ENCODE measurements at regions not wholly inside any gene's neighbourhood (a gene's known extent, or its start where the extent isn't known, plus 50 kb on each side); places are given as distances from the start of the nearest gene placed in this dataset.

DNA sequence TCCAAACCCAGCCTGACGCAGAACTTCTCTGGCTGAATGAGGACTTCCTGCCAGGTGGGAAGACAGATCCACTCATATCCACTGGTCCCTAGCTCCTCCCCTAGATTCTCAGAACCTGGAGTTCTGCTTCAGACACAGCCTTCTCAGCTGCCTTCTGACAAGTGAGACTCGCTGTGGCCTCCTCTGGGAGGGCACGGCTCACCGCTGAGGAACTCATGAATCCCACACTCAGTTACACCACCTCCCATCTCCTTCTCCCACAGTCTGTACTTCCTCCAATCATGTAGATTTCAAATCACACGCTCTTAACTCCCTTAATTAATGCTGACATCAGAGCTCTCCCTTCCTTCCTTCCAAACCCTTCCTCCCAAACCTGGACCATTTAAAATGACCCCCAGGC, 86.4 kb upstream of the TMEM45B start:
- TF ChIP-seq, protein P1, sequence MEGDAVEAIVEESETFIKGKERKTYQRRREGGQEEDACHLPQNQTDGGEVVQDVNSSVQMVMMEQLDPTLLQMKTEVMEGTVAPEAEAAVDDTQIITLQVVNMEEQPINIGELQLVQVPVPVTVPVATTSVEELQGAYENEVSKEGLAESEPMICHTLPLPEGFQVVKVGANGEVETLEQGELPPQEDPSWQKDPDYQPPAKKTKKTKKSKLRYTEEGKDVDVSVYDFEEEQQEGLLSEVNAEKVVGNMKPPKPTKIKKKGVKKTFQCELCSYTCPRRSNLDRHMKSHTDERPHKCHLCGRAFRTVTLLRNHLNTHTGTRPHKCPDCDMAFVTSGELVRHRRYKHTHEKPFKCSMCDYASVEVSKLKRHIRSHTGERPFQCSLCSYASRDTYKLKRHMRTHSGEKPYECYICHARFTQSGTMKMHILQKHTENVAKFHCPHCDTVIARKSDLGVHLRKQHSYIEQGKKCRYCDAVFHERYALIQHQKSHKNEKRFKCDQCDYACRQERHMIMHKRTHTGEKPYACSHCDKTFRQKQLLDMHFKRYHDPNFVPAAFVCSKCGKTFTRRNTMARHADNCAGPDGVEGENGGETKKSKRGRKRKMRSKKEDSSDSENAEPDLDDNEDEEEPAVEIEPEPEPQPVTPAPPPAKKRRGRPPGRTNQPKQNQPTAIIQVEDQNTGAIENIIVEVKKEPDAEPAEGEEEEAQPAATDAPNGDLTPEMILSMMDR (IDR thresholded peaks at IDR 0.05; ENCODE audit: control extremely low read depth, extremely low read depth): no peak
- 62 to 83% methylated on average over 5 of the region's 5 CpGs for WGBS, 2 donors

DNA sequence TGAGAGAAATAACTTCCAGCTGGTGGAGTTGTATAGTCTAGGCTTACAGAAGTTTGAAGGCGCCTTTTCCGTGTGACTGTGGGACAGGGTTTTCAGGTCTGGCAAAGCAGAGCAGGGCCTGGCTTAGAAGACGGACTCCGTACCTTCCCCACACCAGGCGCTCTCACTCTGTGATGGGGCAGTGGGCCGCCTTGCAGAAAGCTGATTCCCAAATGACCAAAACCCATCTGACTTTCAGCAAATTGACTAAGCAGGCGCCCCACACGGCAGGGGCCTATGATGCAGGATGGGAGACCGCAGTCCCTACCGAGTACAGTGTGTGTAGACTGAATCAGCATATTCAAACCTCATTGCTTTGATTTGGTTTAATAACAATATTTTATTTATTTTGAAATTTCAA, 85.8 kb upstream of the TMEM45B start:
- 93 to 94% methylated on average over 10 of the region's 10 CpGs for WGBS, 2 donors
- no peaks in the 10 kb centered on the region for H3K36me3 ChIP-seq (ENCODE audit: control insufficient read depth in 4 of 4, insufficient read depth in 4 of 4, low read length in 4 of 4)

More for the DNA sequence above, 86.4 kb upstream of the TMEM45B start:
- Histone ChIP-seq H3K27ac (ENCODE audit: low read depth in 1 of 2, low read length in 1 of 2) (no peak overlapping the region), H3K9ac (ENCODE audit: insufficient read depth in 1 of 2, low read length in 2 of 2) (no peak overlapping the region), H3K27me3 (ENCODE audit: control insufficient read depth in 3 of 3, insufficient read depth in 3 of 3, low read length in 2 of 3) (no peaks in the 10 kb centered on the region), H3K4me1 (ENCODE audit: control insufficient read depth in 5 of 5, insufficient read depth in 5 of 5, low read length in 5 of 5) (peaks cover 0 to 8% (median 0%) of the 10 kb centered on the region in 5 donors), H3K4me3 (no peak overlapping the region), H3K9me3 (ENCODE audit: control insufficient read depth in 4 of 4, insufficient read depth in 3 of 4, low read length in 3 of 4) (no peaks in the 10 kb centered on the region), H3K36me3 (ENCODE audit: control insufficient read depth in 4 of 4, insufficient read depth in 4 of 4, low read length in 4 of 4) (no peaks in the 10 kb centered on the region)
- ATAC-seq (ENCODE audit: insufficient read depth, low FRiP score): no peak
- no peak for DNase-seq

DNA sequence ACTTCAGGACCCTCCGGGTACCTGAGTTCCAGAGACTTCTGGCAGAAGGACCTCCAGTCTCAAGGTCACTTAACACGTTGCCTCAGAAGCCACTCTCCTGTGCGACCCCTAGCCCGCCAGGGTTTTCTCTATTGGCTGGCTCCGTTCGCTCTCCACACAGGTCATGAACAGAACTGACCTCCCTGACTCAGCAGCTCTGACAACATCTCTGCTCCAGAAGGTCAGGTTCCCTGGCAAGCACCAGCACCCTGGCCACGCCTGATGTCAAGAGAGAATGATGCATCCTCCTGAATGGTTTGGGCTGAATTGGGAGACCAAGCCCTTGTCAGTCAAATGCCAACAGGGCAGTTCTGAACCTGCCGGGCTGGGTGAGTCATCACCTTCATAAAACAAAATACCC, 84.3 kb upstream of the TMEM45B start:
- Histone ChIP-seq H3K4me3 (no peak overlapping the region), H3K27ac (ENCODE audit: low read depth in 1 of 2, low read length in 1 of 2) (no peak overlapping the region), H3K27me3 (ENCODE audit: control insufficient read depth in 3 of 3, insufficient read depth in 3 of 3, low read length in 2 of 3) (no peaks in the 10 kb centered on the region), H3K9me3 (ENCODE audit: control insufficient read depth in 4 of 4, insufficient read depth in 3 of 4, low read length in 3 of 4) (no peaks in the 10 kb centered on the region), H3K4me1 (ENCODE audit: control insufficient read depth in 5 of 5, insufficient read depth in 5 of 5, low read length in 5 of 5) (peaks cover 0 to 8% (median 0%) of the 10 kb centered on the region in 5 donors), H3K9ac (ENCODE audit: insufficient read depth in 1 of 2, low read length in 2 of 2) (no peak overlapping the region), H3K36me3 (ENCODE audit: control insufficient read depth in 4 of 4, insufficient read depth in 4 of 4, low read length in 4 of 4) (no peaks in the 10 kb centered on the region)
- DNase-seq (no peak), ATAC-seq (ENCODE audit: insufficient read depth, low FRiP score) (no peak)
- TF ChIP-seq, protein P1 (IDR thresholded peaks at IDR 0.05; ENCODE audit: control extremely low read depth, extremely low read depth): no peak
- WGBS, 2 donors: 71 to 77% methylated on average over 8 of the region's 8 CpGs

More for the DNA sequence above, 85.8 kb upstream of the TMEM45B start:
- H3K9me3 ChIP-seq (ENCODE audit: control insufficient read depth in 4 of 4, insufficient read depth in 3 of 4, low read length in 3 of 4): no peaks in the 10 kb centered on the region
- TF ChIP-seq, protein P1 (IDR thresholded peaks at IDR 0.05; ENCODE audit: control extremely low read depth, extremely low read depth): no peak
- H3K27ac ChIP-seq (ENCODE audit: low read depth in 1 of 2, low read length in 1 of 2): no peak overlapping the region
- ATAC-seq (ENCODE audit: insufficient read depth, low FRiP score) (no peak), DNase-seq (no peak)
- H3K4me1 ChIP-seq (ENCODE audit: control insufficient read depth in 5 of 5, insufficient read depth in 5 of 5, low read length in 5 of 5): peaks cover 0 to 8% (median 0%) of the 10 kb centered on the region in 5 donors
- H3K27me3 ChIP-seq (ENCODE audit: control insufficient read depth in 3 of 3, insufficient read depth in 3 of 3, low read length in 2 of 3): no peaks in the 10 kb centered on the region
- no peak overlapping the region for H3K4me3 ChIP-seq
- H3K9ac ChIP-seq (ENCODE audit: insufficient read depth in 1 of 2, low read length in 2 of 2): no peak overlapping the region

DNA sequence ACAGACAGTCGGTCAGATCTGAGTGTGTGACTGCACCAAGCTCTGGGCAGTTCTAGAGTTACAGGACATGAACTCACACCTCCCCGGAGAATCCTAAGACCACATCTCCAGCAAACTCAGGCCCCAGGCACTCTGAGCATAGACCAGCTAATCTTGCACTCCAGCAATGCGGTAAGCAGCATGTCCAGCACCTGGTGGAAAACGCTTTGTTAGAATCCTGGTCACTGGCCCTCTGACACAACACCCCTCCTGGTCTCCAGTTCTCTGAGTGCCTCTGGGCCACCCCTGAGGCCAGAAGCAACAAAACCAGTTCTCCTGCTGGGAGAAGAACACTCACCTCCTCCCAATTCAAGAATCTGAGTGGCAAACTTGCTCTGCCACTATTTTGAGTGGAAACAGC, 82.7 kb upstream of the TMEM45B start:
- Histone ChIP-seq H3K36me3 (ENCODE audit: control insufficient read depth in 4 of 4, insufficient read depth in 4 of 4, low read length in 4 of 4) (no peaks in the 10 kb centered on the region), H3K27me3 (ENCODE audit: control insufficient read depth in 3 of 3, insufficient read depth in 3 of 3, low read length in 2 of 3) (no peaks in the 10 kb centered on the region), H3K9ac (ENCODE audit: insufficient read depth in 1 of 2, low read length in 2 of 2) (no peak overlapping the region), H3K9me3 (ENCODE audit: control insufficient read depth in 4 of 4, insufficient read depth in 3 of 4, low read length in 3 of 4) (no peaks in the 10 kb centered on the region), H3K27ac (ENCODE audit: low read depth in 1 of 2, low read length in 1 of 2) (no peak overlapping the region), H3K4me3 (no peak overlapping the region), H3K4me1 (ENCODE audit: control insufficient read depth in 5 of 5, insufficient read depth in 5 of 5, low read length in 5 of 5) (peaks cover 0 to 8% (median 0%) of the 10 kb centered on the region in 5 donors)
- ATAC-seq (ENCODE audit: insufficient read depth, low FRiP score) (peak; percentile 51), DNase-seq (peak in 2 of 3 donors; percentile 37 to 58)
- TF ChIP-seq, protein P1 (IDR thresholded peaks at IDR 0.05; ENCODE audit: control extremely low read depth, extremely low read depth): no peak
- WGBS, 2 donors: 69 to 88% methylated on average over 4 of the region's 4 CpGs
